Stimulated activated naive B cell treated with anti-CD40 and anti-IgM and Interleukin-4, amounts not matched to agents 10 μg/mL and 1 μg/mL and 100 μg/mL, for 72 hours (primary cell): ENCODE measurements at regions not wholly inside any gene's neighbourhood (a gene's known extent, or its start where the extent isn't known, plus 50 kb on each side); places are given as distances from the start of the nearest gene placed in this dataset.
A peak's percentile ranks its signal among the peaks of the same experiment; 100 is the strongest.
"Not testable (repeated sequence)": the region's sequence is repeated elsewhere in the genome, so short reads cannot be mapped to it uniquely, and the experiment has no call there.

Experiments used
- ATAC-seq, 2 donors: fragments of 150-1000 bp; cut with Tn5 transposase; replicated peaks; 2 replicates each; pipeline ENCODE4 v1.10.0; 2021; ENCODE audit warnings: moderate library complexity in 1 of 2
- DNase-seq: peaks from one replicate; pipeline ENCODE4 v3.0.0; 2021
- H3K27ac Mint-ChIP-seq: one replicate; pipeline ENCODE4 v1.8.0; 2022; ENCODE audit warnings: mild to moderate bottlenecking, mixed read lengths
- H3K27me3 Mint-ChIP-seq, 2 donors: one replicate each; pipeline ENCODE4 v1.8.0; 2022; ENCODE audit warnings: mixed read lengths in 2 of 2
- H3K36me3 Mint-ChIP-seq, 2 donors: one replicate each; pipeline ENCODE4 v1.8.0; 2022; ENCODE audit warnings: mixed read lengths in 2 of 2, mild to moderate bottlenecking in 1 of 2
- H3K4me1 Mint-ChIP-seq, 2 donors: one replicate each; pipeline ENCODE4 v1.8.0; 2022; ENCODE audit warnings: mixed read lengths in 2 of 2, mild to moderate bottlenecking in 1 of 2
- H3K4me3 Mint-ChIP-seq, 2 donors: one replicate each; pipeline ENCODE4 v1.8.0; 2022; ENCODE audit warnings: mild to moderate bottlenecking in 2 of 2, mixed read lengths in 2 of 2, moderate library complexity in 1 of 2
- H3K9me3 Mint-ChIP-seq, 2 donors: one replicate each; pipeline ENCODE4 v1.8.0; 2022; ENCODE audit warnings: mixed read lengths in 2 of 2, mild to moderate bottlenecking in 1 of 2

GRCh38 chr13:88436974-88437373 lies 765.8 kb downstream of the SLITRK5 start:
- peaks cover 4 to 6% of the 10 kb centered on the region in 2 donors for H3K9me3 Mint-ChIP-seq
- ATAC-seq = no peak
- no peaks in the 10 kb centered on the region for H3K36me3 Mint-ChIP-seq
- H3K4me3 Mint-ChIP-seq = no peak overlapping the region
- no peaks in the 10 kb centered on the region for H3K27me3 Mint-ChIP-seq
- no peak overlapping the region for H3K27ac Mint-ChIP-seq
- DNase-seq = no peak
- H3K4me1 Mint-ChIP-seq = peaks cover 2 to 15% of the 10 kb centered on the region in 2 donors

- peaks cover 0 to 11% of the 10 kb centered on the region in 2 donors for H3K4me1 Mint-ChIP-seq
- peaks cover 0 to 4% of the 10 kb centered on the region in 2 donors for H3K9me3 Mint-ChIP-seq
- no peaks in the 10 kb centered on the region for H3K27me3 Mint-ChIP-seq
- H3K36me3 Mint-ChIP-seq = no peaks in the 10 kb centered on the region
- no peak overlapping the region for H3K27ac Mint-ChIP-seq
- ATAC-seq (no peak), DNase-seq (no peak)
- H3K4me3 Mint-ChIP-seq = no peak overlapping the region
These were observed 779.3 kb downstream of the SLITRK5 start for GRCh38 chr13:88450515-88450914.

GRCh38 chr13:88456151-88456550 lies 785.0 kb downstream of the SLITRK5 start:
- Mint-ChIP-seq H3K4me3 (no peak overlapping the region), H3K36me3 (no peaks in the 10 kb centered on the region), H3K27ac (no peak overlapping the region), H3K4me1 (peaks cover 3 to 32% of the 10 kb centered on the region in 2 donors), H3K27me3 (no peaks in the 10 kb centered on the region), H3K9me3 (no peaks in the 10 kb centered on the region)
- peak; percentile 97 to 98 for ATAC-seq
- DNase-seq = peak; percentile 23

GRCh38 chr13:88459331-88459730 lies 788.2 kb downstream of the SLITRK5 start:
- Mint-ChIP-seq H3K27me3 (no peaks in the 10 kb centered on the region), H3K4me3 (no peak overlapping the region), H3K27ac (no peak overlapping the region), H3K4me1 (peaks cover 7 to 38% of the 10 kb centered on the region in 2 donors), H3K9me3 (no peaks in the 10 kb centered on the region), H3K36me3 (no peaks in the 10 kb centered on the region)
- no peak for ATAC-seq
- DNase-seq = no peak

GRCh38 chr13:88461272-88462009 lies 790.3 kb downstream of the SLITRK5 start:
- Mint-ChIP-seq H3K4me1 (peaks cover 7 to 34% of the 10 kb centered on the region in 2 donors), H3K27me3 (no peaks in the 10 kb centered on the region), H3K27ac (no peak overlapping the region), H3K9me3 (no peaks in the 10 kb centered on the region), H3K4me3 (no peak overlapping the region), H3K36me3 (no peaks in the 10 kb centered on the region)
- no peak for DNase-seq
- no peak for ATAC-seq

- H3K36me3 Mint-ChIP-seq = no peaks in the 10 kb centered on the region
- H3K27ac Mint-ChIP-seq = no peak overlapping the region
- H3K4me1 Mint-ChIP-seq = peaks cover 4 to 18% of the 10 kb centered on the region in 2 donors
- no peaks in the 10 kb centered on the region for H3K27me3 Mint-ChIP-seq
- ATAC-seq (peak in 1 of 2 donors; percentile 41), DNase-seq (no peak)
- H3K9me3 Mint-ChIP-seq = no peaks in the 10 kb centered on the region
- H3K4me3 Mint-ChIP-seq = no peak overlapping the region
These were observed 793.7 kb downstream of the SLITRK5 start for GRCh38 chr13:88464851-88465250.

- no peaks in the 10 kb centered on the region for H3K4me1 Mint-ChIP-seq
- H3K36me3 Mint-ChIP-seq = peaks cover 0 to 1% of the 10 kb centered on the region in 2 donors
- ATAC-seq (peak; percentile 31 to 56), DNase-seq (no peak)
- no peak overlapping the region for H3K4me3 Mint-ChIP-seq
- no peaks in the 10 kb centered on the region for H3K27me3 Mint-ChIP-seq
- no peaks in the 10 kb centered on the region for H3K9me3 Mint-ChIP-seq
- H3K27ac Mint-ChIP-seq = no peak overlapping the region
These were observed 801.1 kb downstream of the SLITRK5 start for GRCh38 chr13:88472316-88472715.

- ATAC-seq (no peak), DNase-seq (no peak)
- Mint-ChIP-seq H3K27ac (no peak overlapping the region), H3K36me3 (peaks cover 4 to 8% of the 10 kb centered on the region in 2 donors), H3K27me3 (no peaks in the 10 kb centered on the region), H3K4me1 (peaks cover 2 to 9% of the 10 kb centered on the region in 2 donors), H3K4me3 (no peak overlapping the region), H3K9me3 (peaks cover 10% of the 10 kb centered on the region in 2 donors)
These were observed 812.0 kb downstream of the SLITRK5 start for GRCh38 chr13:88483202-88483601.

- no peaks in the 10 kb centered on the region for H3K27me3 Mint-ChIP-seq
- H3K36me3 Mint-ChIP-seq = peaks cover 2 to 8% of the 10 kb centered on the region in 2 donors
- H3K27ac Mint-ChIP-seq = no peak overlapping the region
- peaks cover 24 to 32% of the 10 kb centered on the region in 2 donors for H3K9me3 Mint-ChIP-seq
- ATAC-seq (no peak), DNase-seq (no peak)
- no peak overlapping the region for H3K4me3 Mint-ChIP-seq
- no peaks in the 10 kb centered on the region for H3K4me1 Mint-ChIP-seq
These were observed 836.7 kb downstream of the SLITRK5 start for GRCh38 chr13:88507909-88508308.

- not testable (repeated sequence) for H3K36me3 Mint-ChIP-seq, H3K27ac Mint-ChIP-seq, DNase-seq, H3K27me3 Mint-ChIP-seq, ATAC-seq, H3K4me1 Mint-ChIP-seq, H3K4me3 Mint-ChIP-seq
- H3K9me3 Mint-ChIP-seq = peaks cover 17 to 21% of the 10 kb centered on the region in 2 donors
These were observed 841.8 kb downstream of the SLITRK5 start for GRCh38 chr13:88512993-88513392.

GRCh38 chr13:88526186-88526852 lies 855.1 kb downstream of the SLITRK5 start:
- H3K27me3 Mint-ChIP-seq = no peaks in the 10 kb centered on the region
- no peaks in the 10 kb centered on the region for H3K36me3 Mint-ChIP-seq
- peaks cover 2 to 8% of the 10 kb centered on the region in 2 donors for H3K9me3 Mint-ChIP-seq
- no peak for ATAC-seq
- no peak for DNase-seq
- H3K27ac Mint-ChIP-seq = no peak overlapping the region
- H3K4me3 Mint-ChIP-seq = no peak overlapping the region
- H3K4me1 Mint-ChIP-seq = no peaks in the 10 kb centered on the region

- no peaks in the 10 kb centered on the region for H3K4me1 Mint-ChIP-seq
These were observed 855.7 kb downstream of the SLITRK5 start for GRCh38 chr13:88526853-88527215.

GRCh38 chr13:88541994-88542393 lies 870.8 kb downstream of the SLITRK5 start:
- DNase-seq (no peak), ATAC-seq (no peak)
- Mint-ChIP-seq H3K9me3 (no peaks in the 10 kb centered on the region), H3K27ac (no peak overlapping the region), H3K36me3 (no peaks in the 10 kb centered on the region), H3K4me3 (no peak overlapping the region), H3K4me1 (no peaks in the 10 kb centered on the region), H3K27me3 (no peaks in the 10 kb centered on the region)

More at GRCh38 chr13:88526853-88527215, 855.7 kb downstream of the SLITRK5 start:
- H3K4me3 Mint-ChIP-seq = no peak overlapping the region
- DNase-seq = no peak
- no peak overlapping the region for H3K27ac Mint-ChIP-seq
- ATAC-seq = no peak
- no peaks in the 10 kb centered on the region for H3K36me3 Mint-ChIP-seq
- no peaks in the 10 kb centered on the region for H3K27me3 Mint-ChIP-seq
- H3K9me3 Mint-ChIP-seq = peaks cover 2 to 8% of the 10 kb centered on the region in 2 donors

- Mint-ChIP-seq H3K36me3 (no peaks in the 10 kb centered on the region), H3K4me3 (no peak overlapping the region), H3K9me3 (no peaks in the 10 kb centered on the region), H3K27ac (no peak overlapping the region), H3K27me3 (no peaks in the 10 kb centered on the region), H3K4me1 (no peaks in the 10 kb centered on the region)
- no peak for ATAC-seq
- no peak for DNase-seq
These were observed 873.7 kb downstream of the SLITRK5 start for GRCh38 chr13:88544836-88545235.

GRCh38 chr13:88552966-88553365 lies 881.8 kb downstream of the SLITRK5 start:
- Mint-ChIP-seq H3K27me3 (no peaks in the 10 kb centered on the region), H3K27ac (no peak overlapping the region), H3K4me1 (no peaks in the 10 kb centered on the region), H3K36me3 (no peaks in the 10 kb centered on the region), H3K9me3 (no peaks in the 10 kb centered on the region), H3K4me3 (no peak overlapping the region)
- DNase-seq = no peak
- no peak for ATAC-seq
